Transverse colon (tissue), 3 donors: ENCODE measurements at regions not wholly inside any gene's neighbourhood (a gene's known extent, or its start where the extent isn't known, plus 50 kb on each side); places are given as distances from the start of the nearest gene placed in this dataset.

Source experiments
- CTCF ChIP-seq, 5 experiments: fragments of 200-600 bp in 3 of 5; fragments of 450-650 bp in 2 of 5; sonication (generic) in 3 of 5; IDR thresholded peaks; 1 replicate in 2 of 5; 2 replicates in 3 of 5; pipeline ENCODE4 v1.5.1; 2016 to 2017; ENCODE audit warnings: antibody characterized with exemption in 5 of 5, inconsistent platforms in 3 of 5, mild to moderate bottlenecking in 2 of 5, moderate library complexity in 1 of 5
- POLR2A ChIP-seq: fragments of 450-650 bp; IDR thresholded peaks from one replicate; pipeline ENCODE4 v1.6.1; 2016; ENCODE audit warnings: antibody characterized with exemption, mild to moderate bottlenecking, moderate library complexity

- TF ChIP-seq POLR2A (no peak), CTCF (IDR thresholded peaks at IDR 0.05) (no peak)
These were observed 2330.1 kb downstream of the PCDH9 start for GRCh38 chr13:64900039-64900438.
